SK-N-SH (cell line): ENCODE measurements at regions not wholly inside any gene's neighbourhood (a gene's known extent, or its start where the extent isn't known, plus 50 kb on each side); places are given as distances from the start of the nearest gene placed in this dataset.
A peak's percentile ranks its signal among the peaks of the same experiment; 100 is the strongest.

ENCODE experiments used
- CTCF ChIA-PET: fragments of 300-600, 350-600 bp; formaldehyde crosslinking; extraction: SDS; loops from one replicate; lab custom pipeline; 2021; lab: Yijun Ruan, JAX
- POLR2A ChIA-PET: fragments of 350-600 bp; sonication (Branson Sonifier 250); formaldehyde crosslinking; extraction: SDS; loops from one replicate; lab custom pipeline; 2020; ENCODE audit warnings: antibody characterized with exemption, inconsistent platforms; lab: Yijun Ruan, JAX
- DNase-seq: peaks from one replicate; pipeline ENCODE4 v3.0.0; 2012
- H2AFZ ChIP-seq: fragments of 200-600 bp; sonication (generic); 2 replicates; pipeline ENCODE4 v1.8.1; 2016; ENCODE audit warnings: antibody characterized with exemption, mild to moderate bottlenecking, low read depth
- H3F3A ChIP-seq: fragments of 200-600 bp; sonication (generic); replicated peaks from 2 replicates; pipeline ENCODE3; 2016; ENCODE audit warnings: antibody characterized with exemption, mild to moderate bottlenecking; ENCODE audit not compliant: insufficient read depth
- H3K27ac ChIP-seq, 2 experiments: fragments of 200-500 bp in 1 of 2; fragments of 200-600 bp in 1 of 2; sonication (Bioruptor generic) in 1 of 2; sonication (generic), shearing (Covaris generic) in 1 of 2; 2 replicates each; pipeline versions ENCODE4 v1.5.1 to v1.6.1; 2014 to 2016; ENCODE audit warnings: low read depth in 2 of 2, inconsistent platforms in 1 of 2, low read length in 1 of 2, mild to moderate bottlenecking in 1 of 2, mixed read lengths in 1 of 2
- H3K27me3 ChIP-seq: fragments of 200-600 bp; sonication (generic), shearing (Covaris generic); 2 replicates; pipeline ENCODE4 v1.6.1; 2016; ENCODE audit warnings: mixed run types; ENCODE audit not compliant: insufficient read depth
- H3K36me3 ChIP-seq, 2 experiments: fragments of 200-500 bp in 1 of 2; fragments of 200-600 bp in 1 of 2; sonication (Bioruptor generic) in 1 of 2; sonication (generic) in 1 of 2; replicated peaks in 1 of 2; 2 replicates each; pipeline versions ENCODE3 to v1.5.1; 2014 to 2016; ENCODE audit warnings: low read length in 1 of 2, mild to moderate bottlenecking in 1 of 2; ENCODE audit not compliant: insufficient read depth in 2 of 2, control insufficient read depth in 1 of 2
- H3K4me1 ChIP-seq, 2 experiments: fragments of 200-500 bp in 1 of 2; fragments of 200-600 bp in 1 of 2; sonication (Bioruptor generic) in 1 of 2; sonication (generic), shearing (Covaris generic) in 1 of 2; 2 replicates each; pipeline versions ENCODE4 v1.5.1 to v1.6.1; 2014 to 2016; ENCODE audit warnings: low read depth in 1 of 2, low read length in 1 of 2, mixed run types in 1 of 2; ENCODE audit not compliant: insufficient read depth in 2 of 2, control insufficient read depth in 1 of 2
- H3K4me2 ChIP-seq: fragments of 200-600 bp; sonication (generic), shearing (Covaris generic); 2 replicates; pipeline ENCODE4 v1.6.1; 2017; ENCODE audit warnings: mixed run types
- H3K4me3 ChIP-seq, 2 experiments: fragments of 200-500 bp in 1 of 2; fragments of 200-600 bp in 1 of 2; sonication (Bioruptor generic) in 1 of 2; sonication (generic), shearing (Covaris generic) in 1 of 2; 2 replicates each; pipeline versions ENCODE4 v1.5.1 to v1.8.1; 2014 to 2016; ENCODE audit warnings: low read depth in 2 of 2, inconsistent platforms in 1 of 2, low read length in 1 of 2, mild to moderate bottlenecking in 1 of 2, mixed read lengths in 1 of 2, moderate library complexity in 1 of 2
- H3K79me2 ChIP-seq: fragments of 200-600 bp; sonication (generic); 2 replicates; pipeline ENCODE4 v1.8.1; 2017; ENCODE audit warnings: mild to moderate bottlenecking; ENCODE audit not compliant: insufficient read depth
- H3K9ac ChIP-seq: fragments of 200-600 bp; sonication (generic); 2 replicates; pipeline ENCODE4 v1.6.1; 2017; ENCODE audit warnings: mixed run types
- H3K9me2 ChIP-seq: fragments of 200-600 bp; sonication (generic); 2 replicates; pipeline ENCODE4 v1.6.1; 2017; ENCODE audit warnings: mixed run types
- H3K9me3 ChIP-seq: fragments of 200-600 bp; sonication (generic); 2 replicates; pipeline ENCODE4 v1.6.1; 2017; ENCODE audit warnings: mixed run types, mild to moderate bottlenecking, moderate library complexity
- H4K20me1 ChIP-seq: fragments of 200-600 bp; sonication (generic); 2 replicates; pipeline ENCODE4 v1.6.1; 2017; ENCODE audit warnings: mild to moderate bottlenecking, mixed run types; ENCODE audit not compliant: insufficient read depth
- CHD2 ChIP-seq: fragments of 150-350 bp; IDR thresholded peaks from 2 replicates; pipeline ENCODE4 v1.6.1; 2018; ENCODE audit warnings: low read length; ENCODE audit not compliant: partially characterized antibody
- ELF1 ChIP-seq: IDR thresholded peaks from 2 replicates; pipeline ENCODE4 v1.4.0; 2012
- EP300 ChIP-seq, 2 experiments: IDR thresholded peaks; 2 replicates each; pipeline versions ENCODE4 v1.4.0 to v1.6.1; 2012; ENCODE audit warnings: borderline replicate concordance in 1 of 2, low read depth in 1 of 2, low read length in 1 of 2
- EZH2phosphoT487 ChIP-seq: fragments of 200-600 bp; sonication (generic); IDR thresholded peaks from 2 replicates; pipeline ENCODE4 v1.6.1; 2017; ENCODE audit warnings: low read depth, mixed run types, mild to moderate bottlenecking, antibody characterized with exemption, moderate library complexity, borderline replicate concordance
- FOSL2 ChIP-seq: IDR thresholded peaks from 2 replicates; pipeline ENCODE4 v1.4.0; 2012; ENCODE audit warnings: low read depth, mild to moderate bottlenecking, moderate library complexity, borderline replicate concordance
- FOXM1 ChIP-seq: IDR thresholded peaks from 2 replicates; pipeline ENCODE4 v1.4.0; 2012; ENCODE audit warnings: low read depth, mild to moderate bottlenecking
- IRF3 ChIP-seq: fragments of 150-350 bp; IDR thresholded peaks from 2 replicates; pipeline ENCODE4 v1.6.1; 2016; ENCODE audit warnings: mild to moderate bottlenecking, low read depth, low read length
- JUND ChIP-seq: IDR thresholded peaks from 2 replicates; pipeline ENCODE4 v1.4.0; 2012
- MEF2A ChIP-seq: IDR thresholded peaks from 2 replicates; pipeline ENCODE4 v1.4.0; 2012; ENCODE audit warnings: low read depth, borderline replicate concordance
- MXI1 ChIP-seq: IDR thresholded peaks from 2 replicates; pipeline ENCODE4 v1.6.1; 2012; ENCODE audit warnings: mild to moderate bottlenecking, low read depth, low read length, improper control_type of control experiment
- NFIC ChIP-seq: IDR thresholded peaks from 2 replicates; pipeline ENCODE4 v1.4.0; 2012; ENCODE audit warnings: borderline replicate concordance
- PBX3 ChIP-seq: IDR thresholded peaks from 2 replicates; pipeline ENCODE4; 2012
- RAD21 ChIP-seq: IDR thresholded peaks from 2 replicates; pipeline ENCODE4 v1.6.1; 2012; ENCODE audit warnings: mild to moderate bottlenecking, low read length
- RCOR1 ChIP-seq: fragments of 150-350 bp; IDR thresholded peaks from 2 replicates; pipeline ENCODE4 v1.6.1; 2017; ENCODE audit warnings: antibody characterized with exemption, low read length
- RXRA ChIP-seq: IDR thresholded peaks from 2 replicates; pipeline ENCODE4 v1.4.0; 2012; ENCODE audit warnings: low read depth, mild to moderate bottlenecking, borderline replicate concordance
- SIN3A ChIP-seq: IDR thresholded peaks from 2 replicates; pipeline ENCODE4 v1.6.1; 2012; ENCODE audit warnings: low read depth, mild to moderate bottlenecking, low read length, moderate library complexity, borderline replicate concordance
- SMC3 ChIP-seq: IDR thresholded peaks from 2 replicates; pipeline ENCODE4 v1.6.1; 2012; ENCODE audit warnings: low read depth, low read length, improper control_type of control experiment
- TCF12 ChIP-seq: IDR thresholded peaks from 2 replicates; pipeline ENCODE4 v1.4.0; 2012
- TEAD4 ChIP-seq: IDR thresholded peaks from 2 replicates; pipeline ENCODE4 v1.4.0; 2012; ENCODE audit warnings: mild to moderate bottlenecking, borderline replicate concordance; ENCODE audit not compliant: insufficient read depth
- USF1 ChIP-seq: IDR thresholded peaks from 2 replicates; pipeline ENCODE4 v1.4.0; 2012; ENCODE audit warnings: low read depth, borderline replicate concordance
- ZBTB33 ChIP-seq: IDR thresholded peaks from 2 replicates; pipeline ENCODE4 v1.4.0; 2012; ENCODE audit warnings: low read depth, borderline replicate concordance
- whole genome bisulfite sequencing: methylation state at CpG from one replicate; pipeline ENCODE4 v1.1.6; 2017; ENCODE audit warnings: low lambda C conversion rate; 5-methylcytosine and 5-hydroxymethylcytosine counted together

GRCh38 chr6:140846503-140847261 is 1286.0 kb upstream of the GJE1 start:
- no peak overlapping the region for H3K9ac ChIP-seq
- H3K36me3 ChIP-seq, result peaks cover 0 to 31% of the 10 kb centered on the region in 2 experiments
- 28% methylated on average over 3 of the region's 3 CpGs for WGBS
- ChIA-PET CTCF (no interaction called here), POLR2A (no interaction called here)
- TF ChIP-seq RAD21 (no peak), CHD2 (no peak), RXRA (peak; percentile 81), ELF1 (no peak), MXI1 (no peak), EZH2phosphoT487 (no peak), TCF12 (peak; percentile 61), MEF2A (peak; percentile 76), SMC3 (no peak), NFIC (peak; percentile 55; the same call in 1 of the 2 replicates), PBX3 (peak; percentile 79), TEAD4 (0 out of 2 replicates have a peak, but pooled peaks have one; percentile 39), FOXM1 (peak; percentile 65; the same call in 1 of the 2 replicates), ZBTB33 (no peak), USF1 (no peak), SIN3A (no peak), RCOR1 (no peak), FOSL2 (peak; percentile 85), EP300 (IDR thresholded peaks at IDR 0.05; ENCODE audit: borderline replicate concordance in 1 of 2, low read depth in 1 of 2, low read length in 1 of 2) (peak in 1 of 2 experiments; percentile 88; a peak in 2 of 4 replicates), IRF3 (no peak), JUND (peak; percentile 86)
- H3F3A ChIP-seq, result peaks cover 57% of the 10 kb centered on the region
- H3K9me3 ChIP-seq, result no peaks in the 10 kb centered on the region
- H3K27ac ChIP-seq, result peak overlapping the region; percentile 80 to 90; a peak in 3 of 4 replicates
- H3K4me3 ChIP-seq, result no peak overlapping the region
- H4K20me1 ChIP-seq, result no peaks in the 10 kb centered on the region
- peak overlapping the region; percentile 43; the same call in 1 of the 2 replicates for H2AFZ ChIP-seq
- H3K4me1 ChIP-seq, result peaks cover 0 to 21% of the 10 kb centered on the region in 2 experiments; a peak in 3 of 4 replicates
- no peak for DNase-seq
- H3K27me3 ChIP-seq, result no peaks in the 10 kb centered on the region
- peaks cover 12% of the 10 kb centered on the region for H3K79me2 ChIP-seq
- H3K9me2 ChIP-seq, result no peaks in the 10 kb centered on the region
- H3K4me2 ChIP-seq, result peak overlapping the region; percentile 22; the same call in 1 of the 2 replicates
